ENCODE measurements at regions not wholly inside any gene's neighbourhood (a gene's known extent, or its start where the extent isn't known, plus 50 kb on each side); places are given as distances from the start of the nearest gene placed in this dataset.

- TF ChIP-seq CTCF (IDR thresholded peaks at IDR 0.05; ENCODE audit: low read depth, low read length, missing input control) (no peak), EGR1 (IDR thresholded peaks at IDR 0.05; ENCODE audit: low read depth in 2 of 2) (no peak), RXRA (IDR thresholded peaks at IDR 0.05) (no peak), GABPA (IDR thresholded peaks at IDR 0.05 in 1 of 2, conservative IDR thresholded peaks at IDR 0.05 in 1 of 2) (no peak), RAD21 (IDR thresholded peaks at IDR 0.05) (no peak), MAX (IDR thresholded peaks at IDR 0.05) (no peak), SP1 (IDR thresholded peaks at IDR 0.05) (no peak), JUND (IDR thresholded peaks at IDR 0.05) (no peak), HNF4A (conservative IDR thresholded peaks at IDR 0.05) (no peak)
- TF ChIP-seq, protein P1, sequence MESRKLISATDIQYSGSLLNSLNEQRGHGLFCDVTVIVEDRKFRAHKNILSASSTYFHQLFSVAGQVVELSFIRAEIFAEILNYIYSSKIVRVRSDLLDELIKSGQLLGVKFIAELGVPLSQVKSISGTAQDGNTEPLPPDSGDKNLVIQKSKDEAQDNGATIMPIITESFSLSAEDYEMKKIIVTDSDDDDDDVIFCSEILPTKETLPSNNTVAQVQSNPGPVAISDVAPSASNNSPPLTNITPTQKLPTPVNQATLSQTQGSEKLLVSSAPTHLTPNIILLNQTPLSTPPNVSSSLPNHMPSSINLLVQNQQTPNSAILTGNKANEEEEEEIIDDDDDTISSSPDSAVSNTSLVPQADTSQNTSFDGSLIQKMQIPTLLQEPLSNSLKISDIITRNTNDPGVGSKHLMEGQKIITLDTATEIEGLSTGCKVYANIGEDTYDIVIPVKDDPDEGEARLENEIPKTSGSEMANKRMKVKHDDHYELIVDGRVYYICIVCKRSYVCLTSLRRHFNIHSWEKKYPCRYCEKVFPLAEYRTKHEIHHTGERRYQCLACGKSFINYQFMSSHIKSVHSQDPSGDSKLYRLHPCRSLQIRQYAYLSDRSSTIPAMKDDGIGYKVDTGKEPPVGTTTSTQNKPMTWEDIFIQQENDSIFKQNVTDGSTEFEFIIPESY (IDR thresholded peaks at IDR 0.05): no peak
- TF ChIP-seq, protein P2, sequence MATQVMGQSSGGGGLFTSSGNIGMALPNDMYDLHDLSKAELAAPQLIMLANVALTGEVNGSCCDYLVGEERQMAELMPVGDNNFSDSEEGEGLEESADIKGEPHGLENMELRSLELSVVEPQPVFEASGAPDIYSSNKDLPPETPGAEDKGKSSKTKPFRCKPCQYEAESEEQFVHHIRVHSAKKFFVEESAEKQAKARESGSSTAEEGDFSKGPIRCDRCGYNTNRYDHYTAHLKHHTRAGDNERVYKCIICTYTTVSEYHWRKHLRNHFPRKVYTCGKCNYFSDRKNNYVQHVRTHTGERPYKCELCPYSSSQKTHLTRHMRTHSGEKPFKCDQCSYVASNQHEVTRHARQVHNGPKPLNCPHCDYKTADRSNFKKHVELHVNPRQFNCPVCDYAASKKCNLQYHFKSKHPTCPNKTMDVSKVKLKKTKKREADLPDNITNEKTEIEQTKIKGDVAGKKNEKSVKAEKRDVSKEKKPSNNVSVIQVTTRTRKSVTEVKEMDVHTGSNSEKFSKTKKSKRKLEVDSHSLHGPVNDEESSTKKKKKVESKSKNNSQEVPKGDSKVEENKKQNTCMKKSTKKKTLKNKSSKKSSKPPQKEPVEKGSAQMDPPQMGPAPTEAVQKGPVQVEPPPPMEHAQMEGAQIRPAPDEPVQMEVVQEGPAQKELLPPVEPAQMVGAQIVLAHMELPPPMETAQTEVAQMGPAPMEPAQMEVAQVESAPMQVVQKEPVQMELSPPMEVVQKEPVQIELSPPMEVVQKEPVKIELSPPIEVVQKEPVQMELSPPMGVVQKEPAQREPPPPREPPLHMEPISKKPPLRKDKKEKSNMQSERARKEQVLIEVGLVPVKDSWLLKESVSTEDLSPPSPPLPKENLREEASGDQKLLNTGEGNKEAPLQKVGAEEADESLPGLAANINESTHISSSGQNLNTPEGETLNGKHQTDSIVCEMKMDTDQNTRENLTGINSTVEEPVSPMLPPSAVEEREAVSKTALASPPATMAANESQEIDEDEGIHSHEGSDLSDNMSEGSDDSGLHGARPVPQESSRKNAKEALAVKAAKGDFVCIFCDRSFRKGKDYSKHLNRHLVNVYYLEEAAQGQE (IDR thresholded peaks at IDR 0.05): no peak
Measured at GRCh38 chr9:119853126-119853525, 483.9 kb upstream of the BRINP1 start.

All from liver (tissue), 3 donors.